ENCODE measurements at regions not wholly inside any gene's neighbourhood (a gene's known extent, or its start where the extent isn't known, plus 50 kb on each side); places are given as distances from the start of the nearest gene placed in this dataset.
A peak's percentile ranks its signal among the peaks of the same experiment; 100 is the strongest.

- WGBS, 2 donors (ENCODE audit: low coverage in 1 of 2) = 92 to 96% methylated on average over 4 of the region's 4 CpGs
- ATAC-seq = no peak
- H3K9me3 ChIP-seq = no peaks in the 10 kb centered on the region
- no peaks in the 10 kb centered on the region for H3K27me3 ChIP-seq
- no peak overlapping the region for H3K27ac ChIP-seq
- no peaks in the 10 kb centered on the region for H3K36me3 ChIP-seq
- TF ChIP-seq POLR2AphosphoS5 (IDR thresholded peaks at IDR 0.05) (no peak), CTCF (IDR thresholded peaks at IDR 0.05) (no peak), EP300 (IDR thresholded peaks at IDR 0.05) (no peak), POLR2A (IDR thresholded peaks at IDR 0.05) (no peak)
- H3K4me1 ChIP-seq = peaks cover 0 to 10% (median 3%) of the 10 kb centered on the region in 3 donors
- no peak overlapping the region for H3K4me3 ChIP-seq
Observed at GRCh38 chr5:89934069-89934468, 475.5 kb downstream of the CETN3 start.

DNA sequence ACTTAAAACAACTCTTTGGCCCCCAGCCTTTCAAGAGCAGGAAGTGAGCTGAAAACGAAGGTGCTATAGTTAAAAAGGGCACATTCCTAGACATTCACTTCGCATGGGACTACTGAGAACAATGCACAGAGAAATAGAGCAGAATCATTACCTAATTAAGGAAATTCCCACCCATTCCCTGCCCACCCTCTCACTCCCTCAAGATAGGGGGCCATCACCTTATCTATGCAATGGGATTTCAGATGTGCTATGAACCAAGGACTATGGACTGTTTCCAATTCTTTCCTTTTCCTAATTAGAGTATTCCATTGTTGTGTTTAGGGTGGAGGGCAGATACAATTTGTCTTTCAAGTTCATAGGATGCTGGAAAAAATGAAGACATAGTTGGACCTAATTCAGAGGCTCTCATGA is 476.8 kb downstream of the CETN3 start:
- peaks cover 0 to 10% (median 3%) of the 10 kb centered on the region in 3 donors for H3K4me1 ChIP-seq
- TF ChIP-seq EP300 (IDR thresholded peaks at IDR 0.05) (no peak), CTCF (IDR thresholded peaks at IDR 0.05) (no peak), POLR2AphosphoS5 (IDR thresholded peaks at IDR 0.05) (no peak), POLR2A (IDR thresholded peaks at IDR 0.05) (no peak)
- no peak overlapping the region for H3K4me3 ChIP-seq
- H3K36me3 ChIP-seq = no peaks in the 10 kb centered on the region
- no peak overlapping the region for H3K27ac ChIP-seq
- ATAC-seq = no peak
- H3K9me3 ChIP-seq = no peaks in the 10 kb centered on the region
- H3K27me3 ChIP-seq = no peaks in the 10 kb centered on the region
- 66 to 75% methylated on average over 2 of the region's 2 CpGs for WGBS, 2 donors (ENCODE audit: low coverage in 1 of 2)

DNA sequence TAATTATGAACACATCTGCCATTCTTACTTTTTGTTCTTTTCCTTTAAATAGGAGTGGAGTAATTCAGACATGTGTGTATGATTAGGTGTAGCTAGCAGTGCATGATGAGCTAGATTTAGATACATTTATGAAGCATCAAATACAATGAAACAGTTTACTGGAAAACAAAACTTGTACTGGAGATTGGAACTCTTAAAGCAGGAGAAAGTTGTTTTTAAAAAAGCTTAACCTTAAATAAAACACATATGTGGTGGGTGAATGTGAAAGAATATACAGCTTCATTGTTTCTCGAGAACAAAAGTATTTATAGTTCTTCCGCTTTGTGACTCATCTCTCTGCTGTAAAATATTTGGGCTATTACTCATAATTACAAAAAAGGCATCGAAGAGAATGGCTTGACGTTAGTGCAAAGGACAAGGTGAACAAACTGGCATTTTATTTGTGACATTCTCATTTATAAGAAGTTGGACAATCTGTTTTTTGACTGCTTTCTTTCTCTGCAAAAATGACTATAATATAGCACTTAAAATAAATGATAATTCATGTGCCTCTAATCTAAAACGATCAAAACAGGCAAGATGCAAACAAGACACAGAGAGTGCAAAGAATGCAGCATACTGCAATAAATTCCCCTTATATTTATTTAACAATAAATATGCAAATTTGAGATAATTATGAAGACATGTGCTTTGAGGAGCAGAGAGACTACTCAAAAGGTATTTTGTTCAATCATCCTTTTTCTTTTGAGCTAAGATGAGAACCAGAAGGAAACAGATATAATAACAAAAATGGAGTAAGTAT is 478.8 kb downstream of the CETN3 start:
- no peaks in the 10 kb centered on the region for H3K36me3 ChIP-seq
- H3K4me3 ChIP-seq = no peak overlapping the region
- peaks cover 0 to 10% (median 3%) of the 10 kb centered on the region in 3 donors for H3K4me1 ChIP-seq
- no peaks in the 10 kb centered on the region for H3K27me3 ChIP-seq
- peak overlapping the region in 2 of 4 donors; percentile 32 to 57 for H3K27ac ChIP-seq
- H3K9me3 ChIP-seq = no peaks in the 10 kb centered on the region
- ATAC-seq = peak; percentile 66
- peak; percentile 35 for TF ChIP-seq POLR2AphosphoS5 (IDR thresholded peaks at IDR 0.05)
- TF ChIP-seq EP300 (IDR thresholded peaks at IDR 0.05) = no peak
- WGBS, 2 donors (ENCODE audit: low coverage in 1 of 2) = 8 to 18% methylated on average over 5 of the region's 5 CpGs

DNA sequence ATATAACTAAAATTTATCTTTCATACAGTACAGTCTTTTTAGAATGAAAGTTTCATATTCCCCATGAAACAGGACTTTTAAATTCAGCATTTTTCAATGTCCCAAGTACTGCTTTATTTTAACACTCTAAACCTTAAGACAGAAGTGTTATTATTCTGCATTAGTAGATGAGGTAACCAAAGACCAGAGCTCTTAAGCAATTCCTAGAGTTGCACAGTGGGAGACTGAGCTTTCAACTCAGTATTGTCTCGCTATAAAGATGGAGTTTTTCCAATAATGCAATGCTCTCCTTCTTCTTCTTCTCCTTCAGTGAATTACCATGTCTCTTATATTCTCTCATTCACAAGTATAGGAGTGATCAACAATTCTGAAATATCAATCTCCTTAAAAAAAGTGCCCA is 479.7 kb downstream of the CETN3 start:
- Histone ChIP-seq H3K36me3 (no peaks in the 10 kb centered on the region), H3K27ac (peak overlapping the region in 1 of 4 donors; percentile 57), H3K4me3 (no peak overlapping the region), H3K27me3 (no peaks in the 10 kb centered on the region), H3K9me3 (no peaks in the 10 kb centered on the region), H3K4me1 (peaks cover 0 to 10% (median 3%) of the 10 kb centered on the region in 3 donors)
- no peak for ATAC-seq
- WGBS, 2 donors (ENCODE audit: low coverage in 1 of 2) = 82 to 100% methylated on average over 1 of the region's 1 CpG
- TF ChIP-seq CTCF (IDR thresholded peaks at IDR 0.05) (no peak), POLR2AphosphoS5 (IDR thresholded peaks at IDR 0.05) (no peak), EP300 (IDR thresholded peaks at IDR 0.05) (no peak), POLR2A (IDR thresholded peaks at IDR 0.05) (no peak)

- WGBS, 2 donors (ENCODE audit: low coverage in 1 of 2) = 65 to 88% methylated on average over 2 of the region's 2 CpGs
- no peak for TF ChIP-seq POLR2AphosphoS5 (IDR thresholded peaks at IDR 0.05)
- TF ChIP-seq CTCF (IDR thresholded peaks at IDR 0.05) = no peak
- TF ChIP-seq POLR2A (IDR thresholded peaks at IDR 0.05) = no peak
- TF ChIP-seq EP300 (IDR thresholded peaks at IDR 0.05) = no peak
- H3K9me3 ChIP-seq = no peaks in the 10 kb centered on the region
- no peak overlapping the region for H3K27ac ChIP-seq
- H3K36me3 ChIP-seq = no peaks in the 10 kb centered on the region
- no peak for ATAC-seq
- H3K4me1 ChIP-seq = peaks cover 0 to 10% (median 3%) of the 10 kb centered on the region in 3 donors
- no peaks in the 10 kb centered on the region for H3K27me3 ChIP-seq
- no peak overlapping the region for H3K4me3 ChIP-seq
Observed at GRCh38 chr5:89929173-89929572, 480.4 kb downstream of the CETN3 start.
